T-helper 1 cell treated with Interleukin-12 subunit alpha and Interleukin-12 subunit beta and Interleukin-4 antibody, amounts not matched to agents 30 μg/mL and 1 μg/mL, for 36 hours (primary cell): ENCODE measurements at regions not wholly inside any gene's neighbourhood (a gene's known extent, or its start where the extent isn't known, plus 50 kb on each side); places are given as distances from the start of the nearest gene placed in this dataset.
"Not testable (repeated sequence)": the region's sequence is repeated elsewhere in the genome, so short reads cannot be mapped to it uniquely, and the experiment has no call there.

Experiments
- H3K27ac Mint-ChIP-seq: one replicate; pipeline ENCODE4 v1.8.0; 2021; ENCODE audit warnings: mild to moderate bottlenecking, mixed read lengths
- H3K27me3 Mint-ChIP-seq: one replicate; pipeline ENCODE4 v1.8.0; 2021; ENCODE audit warnings: low read depth, mixed read lengths
- H3K36me3 Mint-ChIP-seq: one replicate; pipeline ENCODE4 v1.8.0; 2021; ENCODE audit warnings: low read depth, mixed read lengths
- H3K4me1 Mint-ChIP-seq: one replicate; pipeline ENCODE4 v1.8.0; 2021; ENCODE audit warnings: low read depth, mixed read lengths
- H3K4me3 Mint-ChIP-seq: one replicate; pipeline ENCODE4 v1.8.0; 2021; ENCODE audit warnings: mild to moderate bottlenecking, moderate library complexity, mixed read lengths
- H3K9me3 Mint-ChIP-seq: one replicate; pipeline ENCODE4 v1.8.0; 2021; ENCODE audit warnings: mixed read lengths

DNA sequence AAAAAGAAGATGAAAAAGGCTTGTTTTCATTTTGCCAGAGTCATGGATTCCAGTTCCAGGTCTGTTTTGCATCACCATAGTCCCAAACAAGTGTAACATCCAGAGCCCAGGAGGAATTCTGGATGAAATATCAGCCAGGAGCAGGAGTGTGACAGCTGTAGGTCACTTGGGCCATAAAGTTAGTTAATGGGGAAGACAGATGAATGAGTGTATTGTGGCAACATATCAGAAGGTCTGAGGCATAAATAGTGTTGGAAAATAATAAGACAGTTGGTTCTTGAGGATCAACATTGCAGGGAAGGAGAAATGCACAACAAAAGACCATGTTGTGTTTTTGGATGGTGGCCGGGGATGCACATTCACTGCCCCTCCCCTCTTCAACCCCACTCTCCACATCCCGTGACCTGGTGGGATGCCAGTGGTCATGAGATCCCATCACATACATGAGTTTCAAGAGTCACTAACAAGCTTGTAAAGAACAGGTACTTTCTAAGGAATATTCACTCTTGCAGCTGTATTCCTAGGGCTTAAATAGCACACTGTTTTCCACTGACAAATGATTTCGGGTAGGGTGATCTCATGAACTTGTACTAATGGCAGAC lies 83.1 kb upstream of the IGFBP7 start:
- no peaks in the 10 kb centered on the region for H3K36me3 Mint-ChIP-seq
- no peak overlapping the region for H3K27ac Mint-ChIP-seq
- H3K27me3 Mint-ChIP-seq, result peaks cover 18% of the 10 kb centered on the region
- no peaks in the 10 kb centered on the region for H3K4me1 Mint-ChIP-seq
- H3K4me3 Mint-ChIP-seq, result no peak overlapping the region
- H3K9me3 Mint-ChIP-seq, result no peaks in the 10 kb centered on the region

DNA sequence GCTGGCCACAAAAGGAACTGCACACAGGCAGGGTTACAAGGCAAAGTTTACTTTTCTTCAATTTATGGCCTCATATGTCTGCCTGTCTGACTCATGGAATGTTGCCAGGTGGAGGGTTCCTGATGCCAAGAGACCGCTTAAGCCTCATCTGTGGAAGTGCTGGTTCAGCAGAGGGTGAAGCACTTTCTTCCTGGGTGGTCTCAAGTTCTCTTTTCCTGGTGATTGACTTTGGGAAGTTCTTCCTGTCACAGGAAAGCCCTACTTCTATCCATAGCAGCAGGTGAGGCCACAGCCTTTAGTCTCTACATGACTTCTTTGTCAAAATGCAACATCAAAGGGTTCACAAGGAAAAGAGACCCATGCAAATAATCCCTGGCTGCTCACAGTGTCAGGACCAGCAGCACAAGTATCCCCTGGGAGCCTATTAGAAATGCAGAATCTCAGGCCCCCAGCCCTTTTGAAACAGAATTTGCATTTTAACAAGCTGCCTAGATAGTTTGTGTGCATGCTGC lies 81.4 kb upstream of the IGFBP7 start:
- H3K36me3 Mint-ChIP-seq, result no peaks in the 10 kb centered on the region
- H3K4me1 Mint-ChIP-seq, result no peaks in the 10 kb centered on the region
- H3K9me3 Mint-ChIP-seq, result no peaks in the 10 kb centered on the region
- peaks cover 14% of the 10 kb centered on the region for H3K27me3 Mint-ChIP-seq
- H3K4me3 Mint-ChIP-seq, result no peak overlapping the region
- no peak overlapping the region for H3K27ac Mint-ChIP-seq

DNA sequence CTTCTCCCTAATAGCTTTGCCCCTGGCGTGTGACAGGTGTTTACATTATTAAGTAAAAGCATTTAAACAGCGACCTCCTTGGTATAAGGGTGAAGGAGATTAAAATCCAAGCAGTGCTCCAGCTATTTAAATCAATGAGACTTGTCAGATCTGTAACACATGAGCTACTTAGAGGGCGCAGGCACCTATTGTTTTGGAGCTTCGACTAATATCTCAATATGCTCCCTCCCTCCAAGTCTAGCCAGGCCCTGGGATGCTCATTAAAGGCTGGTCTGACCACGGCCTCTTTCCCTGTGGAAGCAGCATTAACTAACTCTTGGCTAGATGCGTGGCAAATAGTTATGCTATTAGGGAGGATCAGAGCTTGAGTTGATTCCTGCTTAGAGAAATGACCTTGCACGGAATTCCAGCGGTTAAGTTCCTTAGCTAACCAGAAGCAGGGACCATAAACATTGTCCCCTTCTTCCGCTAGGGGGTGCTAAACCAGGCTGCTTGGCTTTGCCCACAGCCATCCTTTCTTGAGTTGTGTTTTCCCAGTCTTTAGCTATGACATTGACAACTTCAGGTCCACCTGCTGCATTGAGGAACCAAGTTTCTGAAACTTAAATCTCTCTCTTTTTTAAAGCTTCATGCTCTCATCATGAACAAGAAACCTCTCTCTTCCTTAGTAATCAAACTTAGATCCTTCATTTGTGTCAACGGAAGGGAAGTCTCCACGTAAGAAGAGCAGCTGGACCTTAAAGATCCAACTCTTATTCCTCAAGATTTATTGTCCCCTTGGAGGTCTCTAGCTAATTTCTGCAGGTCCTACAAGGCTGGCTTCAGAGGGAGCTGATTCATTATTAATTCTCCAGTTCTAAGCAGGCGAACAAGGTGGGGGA lies 80.7 kb upstream of the IGFBP7 start:
- no peaks in the 10 kb centered on the region for H3K9me3 Mint-ChIP-seq
- H3K27me3 Mint-ChIP-seq, result peaks cover 14% of the 10 kb centered on the region
- H3K27ac Mint-ChIP-seq, result no peak overlapping the region
- no peaks in the 10 kb centered on the region for H3K36me3 Mint-ChIP-seq
- H3K4me3 Mint-ChIP-seq, result no peak overlapping the region
- H3K4me1 Mint-ChIP-seq, result no peaks in the 10 kb centered on the region

DNA sequence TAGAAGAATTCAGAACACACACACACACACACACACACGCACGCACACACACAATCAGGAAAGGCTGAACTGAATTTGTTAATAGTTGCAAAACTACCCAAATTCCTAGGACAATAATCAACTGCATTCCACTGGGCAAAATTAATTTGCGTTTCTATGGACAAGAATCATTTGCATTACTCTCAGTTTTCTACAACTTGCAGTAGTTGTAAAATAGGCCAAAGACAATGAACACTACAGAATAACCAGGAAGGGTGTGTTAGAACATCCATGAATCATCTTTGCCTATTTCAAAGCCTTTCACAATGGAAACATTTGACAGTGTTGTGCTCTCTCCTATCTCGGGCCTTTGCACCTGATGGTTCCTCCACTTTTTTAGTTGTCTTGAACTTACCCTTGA lies 77.1 kb upstream of the IGFBP7 start:
- no peaks in the 10 kb centered on the region for H3K27me3 Mint-ChIP-seq
- no peak overlapping the region for H3K27ac Mint-ChIP-seq
- no peaks in the 10 kb centered on the region for H3K36me3 Mint-ChIP-seq
- H3K9me3 Mint-ChIP-seq, result no peaks in the 10 kb centered on the region
- no peak overlapping the region for H3K4me3 Mint-ChIP-seq
- H3K4me1 Mint-ChIP-seq, result no peaks in the 10 kb centered on the region

DNA sequence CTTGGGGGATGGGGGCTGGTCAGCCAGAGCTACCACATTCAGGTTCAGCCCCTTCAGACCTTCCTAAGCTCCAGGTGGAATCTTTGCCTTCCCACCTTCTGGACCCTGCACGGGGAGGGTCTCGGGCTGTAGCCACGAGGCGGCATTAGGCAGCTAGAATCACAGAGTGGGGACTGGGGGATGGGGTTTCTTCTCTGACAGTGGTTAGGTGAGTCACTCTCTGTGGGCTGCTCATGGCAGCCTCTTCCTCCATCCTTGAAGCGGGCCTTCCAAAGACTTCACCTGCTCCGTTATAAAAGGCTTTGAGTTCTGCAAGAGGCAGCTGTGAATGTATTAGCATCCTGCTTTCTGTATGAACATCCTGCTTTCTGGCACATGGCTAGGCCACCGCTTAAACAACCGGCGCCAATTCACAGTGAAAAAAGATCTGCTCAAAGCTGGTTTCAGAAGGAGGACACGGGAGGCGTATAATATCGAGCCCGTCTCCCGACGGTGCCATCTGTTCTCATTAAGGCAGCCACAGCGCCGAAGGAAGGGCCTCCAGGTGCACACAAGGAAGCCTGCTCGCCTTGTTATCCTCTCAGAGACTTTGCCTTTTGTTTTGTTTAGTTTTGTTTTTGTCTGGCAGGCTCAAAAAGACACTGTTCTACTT lies 74.3 kb upstream of the IGFBP7 start:
- Mint-ChIP-seq H3K4me1 (no peaks in the 10 kb centered on the region), H3K27me3 (no peaks in the 10 kb centered on the region), H3K27ac (no peak overlapping the region), H3K36me3 (no peaks in the 10 kb centered on the region), H3K9me3 (no peaks in the 10 kb centered on the region), H3K4me3 (no peak overlapping the region)

DNA sequence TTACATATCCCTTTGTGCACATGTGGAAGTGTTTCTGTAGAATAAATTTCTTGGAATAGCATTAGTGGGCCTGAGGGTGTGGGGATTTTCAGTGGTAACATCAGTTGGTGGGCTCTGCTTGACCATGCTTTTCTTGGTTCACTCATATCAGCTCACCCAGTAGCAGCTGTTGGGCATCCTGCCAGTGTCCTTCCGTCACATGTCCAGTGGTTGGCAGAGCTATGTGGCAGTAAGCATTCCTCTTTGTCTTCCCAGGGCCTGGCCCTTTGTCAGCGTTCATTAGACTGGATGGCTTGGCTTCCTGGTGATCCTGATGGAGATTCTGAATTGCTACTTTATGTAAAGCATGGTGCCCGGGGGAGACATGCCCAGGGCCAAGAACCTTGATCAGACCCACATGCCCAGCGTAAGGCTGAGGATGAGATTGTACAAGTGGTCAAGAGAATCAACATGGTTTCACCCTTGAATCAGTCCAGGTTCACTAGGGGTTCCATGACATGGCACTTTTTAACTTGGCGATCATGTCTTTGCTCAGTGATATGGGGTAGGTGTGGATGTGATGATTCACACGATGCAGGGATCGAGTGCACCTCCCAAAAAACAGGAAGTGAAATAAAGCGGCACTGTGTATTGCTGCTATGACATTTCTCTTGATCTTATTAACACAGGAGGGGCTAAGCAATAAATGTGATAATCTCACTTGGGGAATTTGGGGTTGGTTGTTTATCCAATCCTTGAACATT lies 72.1 kb upstream of the IGFBP7 start:
- Mint-ChIP-seq H3K4me1 (no peaks in the 10 kb centered on the region), H3K27ac (no peak overlapping the region), H3K27me3 (peaks cover 5% of the 10 kb centered on the region), H3K36me3 (no peaks in the 10 kb centered on the region), H3K9me3 (no peaks in the 10 kb centered on the region), H3K4me3 (no peak overlapping the region)

DNA sequence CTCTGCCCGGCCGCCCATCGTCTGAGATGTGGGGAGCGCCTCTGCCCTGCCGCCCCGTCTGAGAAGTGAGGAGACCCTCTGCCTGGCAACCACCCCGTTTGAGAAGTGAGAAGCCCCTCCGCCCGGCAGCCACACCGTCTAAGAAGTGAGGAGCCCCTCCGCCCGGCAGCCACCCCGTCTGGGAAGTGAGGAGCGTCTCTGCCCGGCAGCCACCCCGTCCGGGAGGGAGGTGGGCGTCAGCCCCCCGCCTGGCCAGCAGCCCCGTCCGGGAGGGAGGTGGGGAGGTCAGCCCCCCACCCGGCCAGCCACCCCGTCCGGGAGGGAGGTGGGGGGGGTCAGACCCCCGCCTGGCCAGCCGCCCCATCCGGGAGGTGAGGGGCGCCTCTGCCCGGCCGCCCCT lies 63.0 kb upstream of the IGFBP7 start:
- not testable (repeated sequence) for H3K4me1 Mint-ChIP-seq, H3K36me3 Mint-ChIP-seq, H3K9me3 Mint-ChIP-seq, H3K27me3 Mint-ChIP-seq, H3K27ac Mint-ChIP-seq, H3K4me3 Mint-ChIP-seq

DNA sequence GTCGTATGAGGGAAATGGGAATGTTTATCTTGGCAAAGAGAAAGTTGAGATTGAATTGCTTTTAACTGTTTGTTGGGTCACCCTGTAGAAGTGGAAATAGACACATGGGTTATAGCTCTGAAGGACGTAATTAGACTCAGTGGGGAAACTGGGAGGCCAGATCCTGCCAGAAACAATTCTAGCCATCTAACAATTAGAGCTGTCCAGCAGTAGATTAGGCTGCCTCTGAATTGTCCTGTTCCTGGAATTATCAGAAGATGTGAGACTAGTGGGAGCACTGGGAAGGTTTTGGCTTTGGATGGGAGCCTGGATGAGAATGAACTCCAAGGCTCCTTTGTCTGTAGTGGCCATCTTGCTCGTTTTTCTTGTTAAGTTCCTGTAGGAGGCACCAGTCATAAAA lies 61.9 kb upstream of the IGFBP7 start:
- Mint-ChIP-seq H3K4me1 (no peaks in the 10 kb centered on the region), H3K27me3 (no peaks in the 10 kb centered on the region), H3K9me3 (no peaks in the 10 kb centered on the region), H3K36me3 (no peaks in the 10 kb centered on the region), H3K4me3 (no peak overlapping the region), H3K27ac (no peak overlapping the region)

DNA sequence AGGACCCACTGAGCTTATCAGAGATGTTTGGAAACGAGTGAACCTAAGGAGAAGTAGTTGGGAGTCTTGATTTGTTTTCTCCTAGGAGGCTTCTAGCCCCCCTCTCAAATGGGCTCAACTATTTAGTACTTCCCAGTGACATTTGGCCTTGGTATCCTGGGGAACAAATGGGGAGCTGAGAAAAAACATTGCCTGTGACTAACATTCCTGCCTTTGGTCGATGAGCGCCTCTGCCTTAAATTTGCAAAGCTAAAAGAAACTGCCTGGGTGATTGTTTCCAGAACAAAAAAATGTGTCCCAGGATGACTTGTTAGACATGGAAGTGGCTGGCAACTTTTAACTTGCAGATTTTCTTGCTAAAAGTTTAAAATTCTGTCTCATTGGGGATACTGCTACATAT lies 58.8 kb upstream of the IGFBP7 start:
- Mint-ChIP-seq H3K27ac (no peak overlapping the region), H3K4me3 (no peak overlapping the region), H3K4me1 (peaks cover 5% of the 10 kb centered on the region), H3K27me3 (peaks cover 14% of the 10 kb centered on the region), H3K9me3 (no peaks in the 10 kb centered on the region), H3K36me3 (no peaks in the 10 kb centered on the region)

DNA sequence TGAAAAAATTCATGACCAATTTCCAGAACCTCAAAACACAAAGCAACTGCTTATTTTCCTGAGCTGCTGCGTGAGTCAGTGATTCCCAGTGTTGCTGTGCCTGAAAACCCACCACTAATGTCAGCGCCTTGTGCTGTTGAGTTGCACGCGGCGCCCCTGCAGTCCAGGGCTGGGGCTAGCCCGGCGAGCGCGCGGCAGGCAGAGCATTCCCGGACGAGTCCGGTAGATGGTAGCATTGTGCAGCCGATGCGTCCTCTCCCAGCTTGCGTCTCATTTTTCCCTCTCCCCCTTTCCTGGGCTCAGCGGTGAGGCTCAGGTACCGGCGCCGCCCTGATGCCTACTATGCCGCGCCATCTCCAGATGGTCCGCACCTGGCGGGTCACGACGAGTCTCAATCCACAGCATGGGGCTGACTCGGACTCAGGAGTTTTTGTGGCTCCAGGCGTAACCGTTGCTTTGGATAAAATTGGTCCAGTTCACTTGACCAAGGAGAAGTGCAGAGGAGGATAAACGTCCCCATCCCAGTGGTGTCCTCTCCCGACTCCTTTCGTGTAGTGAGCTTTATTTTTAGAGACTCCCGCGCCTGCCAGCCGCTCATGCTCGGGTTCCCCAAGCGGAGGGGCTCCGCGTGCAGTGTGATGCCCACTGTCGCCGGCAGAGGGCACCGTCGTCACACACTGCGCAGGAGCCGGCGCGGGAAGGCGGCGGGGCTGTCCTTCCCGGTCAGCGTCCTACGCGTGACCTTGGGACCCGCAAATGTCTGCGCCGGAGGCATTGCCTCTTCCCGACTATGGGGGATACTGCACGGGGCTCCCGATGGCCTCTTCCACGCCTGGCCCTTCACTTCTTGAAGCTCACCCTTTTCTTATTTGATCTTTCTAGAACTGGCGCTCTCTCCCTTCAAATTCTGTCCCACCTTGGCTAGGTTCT lies 53.6 kb upstream of the IGFBP7 start:
- Mint-ChIP-seq H3K9me3 (no peaks in the 10 kb centered on the region), H3K36me3 (no peaks in the 10 kb centered on the region), H3K27me3 (peaks cover 34% of the 10 kb centered on the region), H3K27ac (no peak overlapping the region), H3K4me3 (peak overlapping the region; percentile 83), H3K4me1 (peaks cover 5% of the 10 kb centered on the region)

DNA sequence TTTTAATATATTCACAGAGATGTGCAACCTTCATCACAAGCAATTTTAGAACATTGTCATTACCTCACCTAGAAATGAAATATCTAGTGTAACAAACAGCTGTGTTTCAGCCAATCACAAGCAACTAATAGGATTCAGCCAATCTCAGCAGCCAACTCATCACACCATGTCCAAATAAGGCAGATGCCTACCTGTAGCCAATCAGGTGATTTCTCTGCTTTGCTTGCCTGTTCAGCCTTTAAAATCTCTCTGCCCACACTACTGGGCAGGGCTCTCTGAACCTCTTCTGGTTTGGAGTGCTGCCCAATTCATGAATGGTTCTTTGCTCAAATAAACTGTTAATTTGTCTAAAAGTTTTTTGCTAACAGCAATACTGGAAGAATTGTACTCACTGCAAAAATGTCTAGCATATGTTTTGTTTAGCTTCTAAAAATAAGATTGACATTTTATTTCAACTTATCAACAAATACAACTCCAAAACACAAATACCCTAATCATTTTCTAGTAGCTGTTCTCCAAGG lies 52.4 kb upstream of the IGFBP7 start:
- Mint-ChIP-seq H3K4me3 (peak overlapping the region; percentile 27), H3K27me3 (peaks cover 34% of the 10 kb centered on the region), H3K4me1 (peaks cover 5% of the 10 kb centered on the region), H3K36me3 (no peaks in the 10 kb centered on the region), H3K27ac (no peak overlapping the region), H3K9me3 (no peaks in the 10 kb centered on the region)
